Thoracic aorta (tissue), 2 donors: ENCODE measurements at regions not wholly inside any gene's neighbourhood (a gene's known extent, or its start where the extent isn't known, plus 50 kb on each side); places are given as distances from the start of the nearest gene placed in this dataset.

Experiments
- ATAC-seq: fragments of 150-250 bp; one replicate; pipeline ENCODE4 v1.8.0; 2017; ENCODE audit warnings: low read depth; ENCODE audit not compliant: insufficient number of reproducible peaks, low FRiP score
- DNase-seq: peaks from one replicate; pipeline ENCODE4 v3.0.0-alpha.2; 2020; ENCODE audit warnings: low spot score
- H3K27ac ChIP-seq, 2 donors: fragments of 200-600 bp; sonication (generic); 1 replicate in 1 of 2; 2 replicates in 1 of 2; pipeline ENCODE4 v1.5.1; 2016; ENCODE audit warnings: mild to moderate bottlenecking in 2 of 2, moderate library complexity in 2 of 2
- H3K27me3 ChIP-seq: fragments of 200-600 bp; sonication (generic); replicated peaks from 2 replicates; pipeline ENCODE4 v1.6.0; 2016; ENCODE audit warnings: mild to moderate bottlenecking; ENCODE audit not compliant: insufficient read depth
- H3K36me3 ChIP-seq: fragments of 200-600 bp; sonication (generic); one replicate; pipeline ENCODE4 v1.5.1; 2016
- H3K4me1 ChIP-seq, 2 donors: fragments of 200-600 bp; sonication (generic); 1 replicate in 1 of 2; 2 replicates in 1 of 2; pipeline versions ENCODE4 v1.5.1 to v1.6.0; 2016; ENCODE audit warnings: low read depth in 2 of 2, mild to moderate bottlenecking in 1 of 2; ENCODE audit not compliant: control insufficient read depth in 1 of 2
- H3K4me3 ChIP-seq: fragments of 200-600 bp; sonication (generic); 2 replicates; pipeline ENCODE4 v1.5.1; 2016; ENCODE audit warnings: mild to moderate bottlenecking
- H3K9me3 ChIP-seq: fragments of 200-600 bp; sonication (generic); 2 replicates; pipeline ENCODE4 v1.5.1; 2016
- CTCF ChIP-seq: fragments of 200-600 bp; sonication (generic); IDR thresholded peaks from one replicate; pipeline ENCODE4 v1.5.1; 2019; ENCODE audit warnings: antibody characterized with exemption

DNA sequence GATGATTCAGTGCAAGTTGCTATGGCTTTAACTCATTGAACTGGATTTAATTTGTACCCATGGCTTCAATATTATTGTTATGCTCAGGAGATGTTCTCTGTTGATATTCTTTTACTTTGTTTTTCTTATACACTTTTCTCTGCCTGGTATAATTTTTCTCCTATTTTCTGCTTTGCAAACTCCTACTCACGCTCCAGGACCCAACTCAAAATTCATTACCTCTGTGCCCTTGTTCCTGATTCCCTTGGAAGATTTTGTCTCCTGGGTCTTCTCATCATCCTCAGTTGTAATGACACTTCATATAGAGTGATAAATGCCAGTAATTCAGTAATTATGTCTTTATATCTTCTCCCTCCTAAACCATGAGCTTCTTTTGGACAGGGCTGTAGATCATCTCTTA, 259.9 kb upstream of the JADE1 start:
- Histone ChIP-seq H3K27me3 (no peaks in the 10 kb centered on the region), H3K9me3 (no peaks in the 10 kb centered on the region), H3K4me3 (no peak overlapping the region), H3K27ac (no peak overlapping the region), H3K4me1 (peaks cover 8 to 19% of the 10 kb centered on the region in 2 donors), H3K36me3 (no peaks in the 10 kb centered on the region)
- DNase-seq (no peak), ATAC-seq (no peak)
- TF ChIP-seq CTCF = no peak

GRCh38 chr4:128548381-128548780, 260.8 kb upstream of the PGRMC2 start:
- TF ChIP-seq CTCF = no peak
- H3K27me3 ChIP-seq = no peaks in the 10 kb centered on the region
- no peak overlapping the region for H3K4me3 ChIP-seq
- no peak for ATAC-seq
- H3K27ac ChIP-seq = no peak overlapping the region
- no peaks in the 10 kb centered on the region for H3K9me3 ChIP-seq
- H3K36me3 ChIP-seq = no peaks in the 10 kb centered on the region
- peaks cover 0 to 8% of the 10 kb centered on the region in 2 donors for H3K4me1 ChIP-seq
- DNase-seq = no peak

GRCh38 chr4:128544272-128544671, 256.7 kb upstream of the PGRMC2 start:
- no peak for TF ChIP-seq CTCF
- ATAC-seq (no peak), DNase-seq (no peak)
- no peaks in the 10 kb centered on the region for H3K4me1 ChIP-seq
- no peaks in the 10 kb centered on the region for H3K27me3 ChIP-seq
- H3K4me3 ChIP-seq = no peak overlapping the region
- no peak overlapping the region for H3K27ac ChIP-seq
- H3K36me3 ChIP-seq = no peaks in the 10 kb centered on the region
- no peaks in the 10 kb centered on the region for H3K9me3 ChIP-seq

- ATAC-seq (no peak), DNase-seq (no peak)
- no peaks in the 10 kb centered on the region for H3K36me3 ChIP-seq
- TF ChIP-seq CTCF = no peak
- H3K4me3 ChIP-seq = no peak overlapping the region
- no peaks in the 10 kb centered on the region for H3K4me1 ChIP-seq
- no peaks in the 10 kb centered on the region for H3K9me3 ChIP-seq
- H3K27ac ChIP-seq = no peak overlapping the region
- no peaks in the 10 kb centered on the region for H3K27me3 ChIP-seq
Observed at GRCh38 chr4:128543696-128544095, 256.1 kb upstream of the PGRMC2 start.

DNA sequence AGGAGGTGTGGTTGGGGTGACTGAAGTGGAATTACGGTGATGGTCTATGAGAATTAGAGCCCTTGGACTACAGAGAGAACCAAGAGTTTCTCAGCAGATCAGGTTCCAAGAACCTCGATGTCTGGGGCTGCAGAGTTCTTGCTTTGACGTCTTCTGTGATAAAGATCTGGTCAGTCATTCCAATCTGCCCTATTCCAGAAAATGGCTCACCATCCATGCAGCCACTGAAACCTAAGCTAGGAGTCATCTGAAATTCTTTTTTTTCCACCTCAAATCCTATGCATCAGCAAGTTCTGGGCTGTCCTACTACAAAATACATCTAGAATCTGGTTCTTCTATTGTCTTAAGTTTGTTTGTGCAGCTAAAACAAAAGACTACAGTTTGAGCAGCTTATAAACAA, 254.4 kb upstream of the PGRMC2 start:
- Histone ChIP-seq H3K9me3 (no peaks in the 10 kb centered on the region), H3K27me3 (no peaks in the 10 kb centered on the region), H3K27ac (no peak overlapping the region), H3K4me3 (no peak overlapping the region), H3K36me3 (no peaks in the 10 kb centered on the region), H3K4me1 (peaks cover 0 to 10% of the 10 kb centered on the region in 2 donors)
- ATAC-seq (no peak), DNase-seq (no peak)
- no peak for TF ChIP-seq CTCF
